Activated CD4-positive, alpha-beta T cell treated with anti-CD3 and anti-CD28 coated beads, Interleukin-2, amount 10 ng/mL, durations not matched to agents 24 days and 14 days (primary cell): ENCODE measurements at regions not wholly inside any gene's neighbourhood (a gene's known extent, or its start where the extent isn't known, plus 50 kb on each side); places are given as distances from the start of the nearest gene placed in this dataset.

Experiments
- DNase-seq: peaks from one replicate; pipeline ENCODE4 v3.0.0; 2022
- H3K27ac Mint-ChIP-seq: one replicate; pipeline ENCODE4 v1.8.0; 2022; ENCODE audit warnings: mild to moderate bottlenecking, mixed read lengths
- H3K27me3 Mint-ChIP-seq: one replicate; pipeline ENCODE4 v1.8.0; 2022; ENCODE audit warnings: mixed read lengths
- H3K36me3 Mint-ChIP-seq: one replicate; pipeline ENCODE4 v1.8.0; 2022; ENCODE audit warnings: low read depth, mild to moderate bottlenecking, mixed read lengths
- H3K4me1 Mint-ChIP-seq: one replicate; pipeline ENCODE4 v1.8.0; 2021; ENCODE audit warnings: mixed read lengths
- H3K4me3 Mint-ChIP-seq: one replicate; pipeline ENCODE4 v1.8.0; 2022; ENCODE audit warnings: mild to moderate bottlenecking, moderate library complexity, mixed read lengths
- H3K9me3 Mint-ChIP-seq: one replicate; pipeline ENCODE4 v1.8.0; 2021; ENCODE audit warnings: mixed read lengths
- intact Hi-C: fragments of 100-400 bp; cut with micrococcal nuclease; formaldehyde crosslinking; loops from one replicate; pipeline ENCODE4 v1.15.1; 2023

- intact Hi-C loops: no loop called here
- DNase-seq: no peak
- no peak overlapping the region for H3K27ac Mint-ChIP-seq
- H3K4me3 Mint-ChIP-seq: no peak overlapping the region
- no peaks in the 10 kb centered on the region for H3K9me3 Mint-ChIP-seq
- no peaks in the 10 kb centered on the region for H3K27me3 Mint-ChIP-seq
- H3K4me1 Mint-ChIP-seq: peaks cover 2% of the 10 kb centered on the region
- H3K36me3 Mint-ChIP-seq: no peaks in the 10 kb centered on the region
These were observed 356.6 kb downstream of the KCNJ2 start for GRCh38 chr17:70525961-70526360.

GRCh38 chr17:70527364-70527888, 358.1 kb downstream of the KCNJ2 start:
- peaks cover 2% of the 10 kb centered on the region for H3K4me1 Mint-ChIP-seq
- H3K36me3 Mint-ChIP-seq: no peaks in the 10 kb centered on the region
- H3K4me3 Mint-ChIP-seq: no peak overlapping the region
- H3K27me3 Mint-ChIP-seq: no peaks in the 10 kb centered on the region
- intact Hi-C loops: no loop called here
- H3K27ac Mint-ChIP-seq: no peak overlapping the region
- H3K9me3 Mint-ChIP-seq: no peaks in the 10 kb centered on the region
- DNase-seq: no peak

- Mint-ChIP-seq H3K9me3 (no peaks in the 10 kb centered on the region), H3K4me1 (no peaks in the 10 kb centered on the region), H3K27me3 (no peaks in the 10 kb centered on the region), H3K27ac (no peak overlapping the region), H3K36me3 (no peaks in the 10 kb centered on the region), H3K4me3 (no peak overlapping the region)
- intact Hi-C loops: no loop called here
- DNase-seq: no peak
These were observed 364.1 kb downstream of the KCNJ2 start for GRCh38 chr17:70533427-70533826.

- Mint-ChIP-seq H3K4me1 (no peaks in the 10 kb centered on the region), H3K36me3 (no peaks in the 10 kb centered on the region), H3K4me3 (no peak overlapping the region), H3K27ac (no peak overlapping the region), H3K27me3 (no peaks in the 10 kb centered on the region), H3K9me3 (no peaks in the 10 kb centered on the region)
- DNase-seq: no peak
- intact Hi-C loops: no loop called here
These were observed 366.7 kb downstream of the KCNJ2 start for GRCh38 chr17:70535986-70536385.

GRCh38 chr17:70539132-70539924, 370.0 kb downstream of the KCNJ2 start:
- no peak for DNase-seq
- Mint-ChIP-seq H3K4me3 (no peak overlapping the region), H3K4me1 (no peaks in the 10 kb centered on the region), H3K27ac (no peak overlapping the region), H3K36me3 (no peaks in the 10 kb centered on the region), H3K9me3 (no peaks in the 10 kb centered on the region), H3K27me3 (no peaks in the 10 kb centered on the region)
- intact Hi-C loops: no loop called here

- H3K4me1 Mint-ChIP-seq: no peaks in the 10 kb centered on the region
- no peaks in the 10 kb centered on the region for H3K27me3 Mint-ChIP-seq
- no peak overlapping the region for H3K4me3 Mint-ChIP-seq
- H3K36me3 Mint-ChIP-seq: no peaks in the 10 kb centered on the region
- intact Hi-C loops: no loop called here
- DNase-seq: no peak
- H3K27ac Mint-ChIP-seq: no peak overlapping the region
- H3K9me3 Mint-ChIP-seq: no peaks in the 10 kb centered on the region
These were observed 373.5 kb downstream of the KCNJ2 start for GRCh38 chr17:70542876-70543275.

GRCh38 chr17:70544317-70544716, 375.0 kb downstream of the KCNJ2 start:
- Mint-ChIP-seq H3K36me3 (no peaks in the 10 kb centered on the region), H3K4me1 (no peaks in the 10 kb centered on the region), H3K27ac (no peak overlapping the region), H3K4me3 (no peak overlapping the region), H3K9me3 (no peaks in the 10 kb centered on the region), H3K27me3 (no peaks in the 10 kb centered on the region)
- DNase-seq: no peak
- intact Hi-C loops: no loop called here

- Mint-ChIP-seq H3K4me3 (no peak overlapping the region), H3K27ac (no peak overlapping the region), H3K27me3 (no peaks in the 10 kb centered on the region), H3K4me1 (no peaks in the 10 kb centered on the region), H3K36me3 (no peaks in the 10 kb centered on the region), H3K9me3 (no peaks in the 10 kb centered on the region)
- intact Hi-C loops: loop anchor here (10.0 kb wide), 1 partner anchor 988 kb away; no protein-coding TSS in a partner anchor
- DNase-seq: peak; percentile 56
These were observed 383.1 kb downstream of the KCNJ2 start for GRCh38 chr17:70552230-70552981.

- H3K27ac Mint-ChIP-seq: no peak overlapping the region
- intact Hi-C loops: loop anchor here (10.0 kb wide), 1 partner anchor 988 kb away; no protein-coding TSS in a partner anchor
- no peak for DNase-seq
- no peaks in the 10 kb centered on the region for H3K27me3 Mint-ChIP-seq
- H3K4me3 Mint-ChIP-seq: no peak overlapping the region
- H3K9me3 Mint-ChIP-seq: no peaks in the 10 kb centered on the region
- H3K36me3 Mint-ChIP-seq: no peaks in the 10 kb centered on the region
- no peaks in the 10 kb centered on the region for H3K4me1 Mint-ChIP-seq
These were observed 383.6 kb downstream of the KCNJ2 start for GRCh38 chr17:70552982-70553334.

GRCh38 chr17:70555723-70556122, 386.4 kb downstream of the KCNJ2 start:
- no peak overlapping the region for H3K27ac Mint-ChIP-seq
- no peak for DNase-seq
- H3K4me1 Mint-ChIP-seq: no peaks in the 10 kb centered on the region
- H3K27me3 Mint-ChIP-seq: no peaks in the 10 kb centered on the region
- H3K9me3 Mint-ChIP-seq: no peaks in the 10 kb centered on the region
- H3K4me3 Mint-ChIP-seq: no peak overlapping the region
- H3K36me3 Mint-ChIP-seq: no peaks in the 10 kb centered on the region
- intact Hi-C loops: loop anchor here (10.0 kb wide), 1 partner anchor 991 kb away; no protein-coding TSS in a partner anchor

GRCh38 chr17:70558821-70559220, 389.5 kb downstream of the KCNJ2 start:
- Mint-ChIP-seq H3K27me3 (no peaks in the 10 kb centered on the region), H3K4me3 (no peak overlapping the region), H3K36me3 (no peaks in the 10 kb centered on the region), H3K27ac (no peak overlapping the region), H3K4me1 (no peaks in the 10 kb centered on the region), H3K9me3 (no peaks in the 10 kb centered on the region)
- intact Hi-C loops: loop anchor here (10.0 kb wide), 1 partner anchor 994 kb away; no protein-coding TSS in a partner anchor
- no peak for DNase-seq

GRCh38 chr17:70560471-70560870, 391.1 kb downstream of the KCNJ2 start:
- Mint-ChIP-seq H3K9me3 (no peaks in the 10 kb centered on the region), H3K36me3 (no peaks in the 10 kb centered on the region), H3K27me3 (no peaks in the 10 kb centered on the region), H3K27ac (no peak overlapping the region), H3K4me1 (no peaks in the 10 kb centered on the region), H3K4me3 (no peak overlapping the region)
- intact Hi-C loops: no loop called here
- no peak for DNase-seq

- Mint-ChIP-seq H3K36me3 (no peaks in the 10 kb centered on the region), H3K4me3 (no peak overlapping the region), H3K9me3 (no peaks in the 10 kb centered on the region), H3K27me3 (no peaks in the 10 kb centered on the region), H3K4me1 (no peaks in the 10 kb centered on the region), H3K27ac (no peak overlapping the region)
- intact Hi-C loops: no loop called here
- DNase-seq: no peak
These were observed 392.8 kb downstream of the KCNJ2 start for GRCh38 chr17:70562137-70562536.

GRCh38 chr17:70563281-70563820, 394.0 kb downstream of the KCNJ2 start:
- H3K36me3 Mint-ChIP-seq: no peaks in the 10 kb centered on the region
- intact Hi-C loops: no loop called here
- H3K27me3 Mint-ChIP-seq: no peaks in the 10 kb centered on the region
- no peaks in the 10 kb centered on the region for H3K4me1 Mint-ChIP-seq
- no peaks in the 10 kb centered on the region for H3K9me3 Mint-ChIP-seq
- DNase-seq: no peak
- H3K4me3 Mint-ChIP-seq: no peak overlapping the region
- no peak overlapping the region for H3K27ac Mint-ChIP-seq
